Mesodermal cell (in vitro differentiated cells): ENCODE measurements at regions not wholly inside any gene's neighbourhood (a gene's known extent, or its start where the extent isn't known, plus 50 kb on each side); places are given as distances from the start of the nearest gene placed in this dataset.
"Not testable (repeated sequence)": the region's sequence is repeated elsewhere in the genome, so short reads cannot be mapped to it uniquely, and the experiment has no call there.

ENCODE experiments used
- H3K27ac ChIP-seq: 2 replicates; pipeline ENCODE4 v1.7.0; 2013; ENCODE audit warnings: mild to moderate bottlenecking, low read depth, low read length, moderate library complexity; ENCODE audit not compliant: severe bottlenecking
- H3K36me3 ChIP-seq: 2 replicates; pipeline ENCODE4 v1.7.1; 2013; ENCODE audit warnings: mild to moderate bottlenecking, low read length, moderate library complexity; ENCODE audit not compliant: control insufficient read depth, insufficient read depth
- H3K4me1 ChIP-seq: one replicate; pipeline ENCODE4 v1.7.1; 2013; ENCODE audit warnings: mild to moderate bottlenecking, low read length; ENCODE audit not compliant: insufficient read depth, control insufficient read depth, poor library complexity, severe bottlenecking
- H3K4me3 ChIP-seq: 2 replicates; pipeline ENCODE4 v1.7.0; 2013; ENCODE audit warnings: low read length, control low read depth, mild to moderate bottlenecking; ENCODE audit not compliant: insufficient read depth, poor library complexity, severe bottlenecking; ENCODE audit errors: extremely low read depth
- H3K9me3 ChIP-seq: 2 replicates; pipeline ENCODE4 v1.7.1; 2013; ENCODE audit warnings: mild to moderate bottlenecking, low read length, moderate library complexity; ENCODE audit not compliant: control insufficient read depth
- WGBS, 2 experiments: methylation state at CpG; one replicate each; pipeline ENCODE4 v1.1.5; 2013; ENCODE audit warnings: missing lambda C conversion rate in 2 of 2; ENCODE audit not compliant: insufficient coverage in 2 of 2; 5-methylcytosine and 5-hydroxymethylcytosine counted together

DNA sequence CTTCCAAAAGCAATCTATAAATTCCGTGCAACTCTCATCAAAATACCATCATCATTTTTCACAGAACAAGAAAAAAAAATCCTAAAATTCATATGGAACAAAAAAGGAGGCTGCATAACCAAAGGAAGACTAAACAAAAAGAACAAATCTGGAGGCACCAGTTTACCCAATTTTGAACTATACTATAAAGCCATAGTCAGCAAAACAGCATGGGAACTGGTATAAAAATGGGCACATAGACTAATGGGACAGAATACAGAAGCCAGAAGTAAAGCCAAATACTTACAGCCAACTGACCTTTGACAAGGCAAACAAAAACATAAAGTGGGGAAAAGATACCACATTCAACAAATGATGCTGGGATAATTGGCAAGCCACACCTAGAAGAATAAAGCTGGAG, 753.5 kb upstream of the PABPC4L start:
- Histone ChIP-seq H3K27ac (no peak overlapping the region), H3K36me3 (no peaks in the 10 kb centered on the region), H3K9me3 (no peaks in the 10 kb centered on the region), H3K4me1 (no peaks in the 10 kb centered on the region), H3K4me3 (no peak overlapping the region)
- no CpG with 5 or more reads among the region's 1 CpG for WGBS, 2 experiments

GRCh38 chr4:134952775-134953174, 751.2 kb upstream of the PABPC4L start:
- H3K36me3 ChIP-seq = no peaks in the 10 kb centered on the region
- H3K4me1 ChIP-seq = no peaks in the 10 kb centered on the region
- H3K9me3 ChIP-seq = no peaks in the 10 kb centered on the region
- no peak overlapping the region for H3K4me3 ChIP-seq
- H3K27ac ChIP-seq = no peak overlapping the region
- WGBS, 2 experiments = 95 to 96% methylated on average over 15 to 21 of the region's 21 CpGs

GRCh38 chr4:134952305-134952704, 750.7 kb upstream of the PABPC4L start:
- H3K27ac ChIP-seq = no peak overlapping the region
- WGBS, 2 experiments = 96 to 98% methylated on average over 7 to 12 of the region's 13 CpGs

GRCh38 chr4:134948110-134948642, 746.6 kb upstream of the PABPC4L start:
- no peaks in the 10 kb centered on the region for H3K4me1 ChIP-seq
- H3K27ac ChIP-seq = no peak overlapping the region
- no peaks in the 10 kb centered on the region for H3K36me3 ChIP-seq
- no peaks in the 10 kb centered on the region for H3K9me3 ChIP-seq
- WGBS, 2 experiments = 91 to 92% methylated on average over 17 to 18 of the region's 22 CpGs
- H3K4me3 ChIP-seq = no peak overlapping the region

More at GRCh38 chr4:134952305-134952704, 750.7 kb upstream of the PABPC4L start:
- no peaks in the 10 kb centered on the region for H3K4me1 ChIP-seq
- no peak overlapping the region for H3K4me3 ChIP-seq
- no peaks in the 10 kb centered on the region for H3K36me3 ChIP-seq
- H3K9me3 ChIP-seq = no peaks in the 10 kb centered on the region

DNA sequence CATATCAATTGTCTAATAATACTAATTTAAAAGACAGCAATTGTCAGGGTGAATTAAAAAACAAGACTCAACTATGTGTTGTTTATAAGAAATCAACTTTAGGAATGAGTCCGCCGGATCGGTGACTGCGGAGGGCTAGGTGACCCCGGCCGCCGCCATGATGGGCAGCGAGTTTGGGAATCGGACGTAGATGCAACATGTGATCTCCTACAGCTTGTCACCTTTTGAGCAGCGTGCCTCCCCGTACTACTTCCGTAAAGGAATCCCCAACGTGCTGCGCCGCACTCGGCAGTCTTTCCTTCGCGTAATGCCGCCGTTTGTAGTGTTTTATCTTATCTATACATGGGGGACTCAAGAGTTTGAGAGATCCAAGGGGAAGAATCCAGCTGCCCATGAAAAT, 742.5 kb upstream of the PABPC4L start:
- Histone ChIP-seq H3K4me1 (no peaks in the 10 kb centered on the region), H3K9me3 (no peaks in the 10 kb centered on the region), H3K27ac (no peak overlapping the region), H3K36me3 (no peaks in the 10 kb centered on the region), H3K4me3 (no peak overlapping the region)
- 97% methylated on average over 17 to 21 of the region's 21 CpGs for WGBS, 2 experiments

DNA sequence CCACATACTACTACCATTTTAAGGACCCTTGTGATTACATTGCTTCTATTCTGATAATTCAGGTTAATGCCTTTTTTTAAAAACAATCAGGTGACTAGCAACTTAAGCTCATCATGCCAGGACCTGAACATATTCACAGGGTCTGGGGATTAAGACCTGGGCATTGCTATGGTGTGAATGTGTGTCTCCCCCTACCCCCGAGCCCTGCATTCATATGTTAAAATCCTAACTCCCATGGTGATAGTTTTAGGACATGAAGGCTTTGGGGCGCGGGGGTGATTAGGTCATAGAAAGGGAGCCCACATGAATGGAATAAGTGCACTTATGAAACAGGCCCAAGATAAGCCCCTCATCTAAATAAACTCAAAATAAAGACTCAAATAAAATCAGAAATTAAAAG, 734.4 kb upstream of the PABPC4L start:
- Histone ChIP-seq H3K9me3 (no peaks in the 10 kb centered on the region), H3K27ac (no peak overlapping the region), H3K36me3 (no peaks in the 10 kb centered on the region), H3K4me3 (no peak overlapping the region), H3K4me1 (no peaks in the 10 kb centered on the region)
- WGBS, 2 experiments = no CpG with 5 or more reads among the region's 3 CpGs

GRCh38 chr4:134935320-134935719, 733.7 kb upstream of the PABPC4L start:
- WGBS, 2 experiments = 67% methylated on average over 2 of the region's 2 CpGs; no CpG with 5 or more reads in 1 of the 2 experiments

DNA sequence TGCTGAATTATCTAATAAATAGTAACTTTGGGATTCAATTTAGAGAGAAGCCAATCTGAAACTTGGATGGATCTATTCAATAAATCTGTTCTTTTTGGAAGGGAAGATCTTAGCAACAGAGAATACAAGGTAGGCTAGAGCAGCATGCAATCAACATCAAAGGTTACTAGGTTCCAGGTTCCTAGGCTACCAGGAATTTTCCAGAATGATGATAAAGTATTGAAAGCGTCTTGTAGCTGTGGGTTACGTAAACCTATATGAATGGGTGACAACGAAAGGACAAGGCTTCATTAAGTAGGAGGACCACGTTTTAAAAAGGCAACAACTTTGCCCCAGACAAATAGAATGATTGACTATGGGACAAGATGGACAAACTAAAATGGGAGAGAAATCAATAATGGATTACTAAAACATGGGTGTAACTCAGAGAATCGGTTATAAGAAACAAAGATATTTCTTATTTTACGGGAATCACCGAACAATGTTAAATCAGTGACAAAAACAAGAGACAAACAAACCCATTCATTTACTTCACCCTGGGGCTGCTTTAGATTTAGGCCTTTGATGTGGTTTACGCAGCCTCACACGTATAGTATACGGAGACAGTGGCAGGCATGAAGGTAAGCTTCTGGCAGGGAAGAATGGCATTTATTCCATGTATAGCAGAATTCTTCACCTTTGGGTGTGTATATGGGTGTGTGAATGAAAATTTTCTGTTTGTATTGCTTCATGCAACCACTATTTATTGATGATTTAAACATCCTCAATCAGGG, 732.6 kb upstream of the PABPC4L start:
- 75 to 92% methylated on average over 5 to 6 of the region's 10 CpGs for WGBS, 2 experiments
- no peaks in the 10 kb centered on the region for H3K36me3 ChIP-seq
- H3K4me3 ChIP-seq = no peak overlapping the region
- H3K9me3 ChIP-seq = no peaks in the 10 kb centered on the region
- no peak overlapping the region for H3K27ac ChIP-seq
- no peaks in the 10 kb centered on the region for H3K4me1 ChIP-seq

More at GRCh38 chr4:134935320-134935719, 733.7 kb upstream of the PABPC4L start:
- no peaks in the 10 kb centered on the region for H3K36me3 ChIP-seq
- no peak overlapping the region for H3K4me3 ChIP-seq
- no peaks in the 10 kb centered on the region for H3K4me1 ChIP-seq
- H3K27ac ChIP-seq = no peak overlapping the region
- no peaks in the 10 kb centered on the region for H3K9me3 ChIP-seq

- H3K27ac ChIP-seq = no peak overlapping the region
- H3K4me1 ChIP-seq = no peaks in the 10 kb centered on the region
- no peak overlapping the region for H3K4me3 ChIP-seq
- H3K36me3 ChIP-seq = no peaks in the 10 kb centered on the region
- WGBS, 2 experiments = no CpG with 5 or more reads among the region's 2 CpGs
- H3K9me3 ChIP-seq = no peaks in the 10 kb centered on the region
Observed at GRCh38 chr4:134915355-134915754, 713.8 kb upstream of the PABPC4L start.

- not testable (repeated sequence) for H3K27ac ChIP-seq, H3K9me3 ChIP-seq, H3K4me3 ChIP-seq, H3K4me1 ChIP-seq, H3K36me3 ChIP-seq
- 75 to 78% methylated on average over 3 of the region's 7 CpGs for WGBS, 2 experiments
Observed at GRCh38 chr4:134914250-134914649, 712.7 kb upstream of the PABPC4L start.

- no peaks in the 10 kb centered on the region for H3K36me3 ChIP-seq
Observed at GRCh38 chr4:134911941-134912340, 710.4 kb upstream of the PABPC4L start.

More at GRCh38 chr4:134911941-134912340, 710.4 kb upstream of the PABPC4L start:
- WGBS, 2 experiments = 83% methylated on average over 1 of the region's 2 CpGs; no CpG with 5 or more reads in 1 of the 2 experiments
- Histone ChIP-seq H3K4me1 (no peaks in the 10 kb centered on the region), H3K27ac (no peak overlapping the region), H3K9me3 (no peaks in the 10 kb centered on the region), H3K4me3 (no peak overlapping the region)
